ENCODE measurements at regions not wholly inside any gene's neighbourhood (a gene's known extent, or its start where the extent isn't known, plus 50 kb on each side); places are given as distances from the start of the nearest gene placed in this dataset.

DNA sequence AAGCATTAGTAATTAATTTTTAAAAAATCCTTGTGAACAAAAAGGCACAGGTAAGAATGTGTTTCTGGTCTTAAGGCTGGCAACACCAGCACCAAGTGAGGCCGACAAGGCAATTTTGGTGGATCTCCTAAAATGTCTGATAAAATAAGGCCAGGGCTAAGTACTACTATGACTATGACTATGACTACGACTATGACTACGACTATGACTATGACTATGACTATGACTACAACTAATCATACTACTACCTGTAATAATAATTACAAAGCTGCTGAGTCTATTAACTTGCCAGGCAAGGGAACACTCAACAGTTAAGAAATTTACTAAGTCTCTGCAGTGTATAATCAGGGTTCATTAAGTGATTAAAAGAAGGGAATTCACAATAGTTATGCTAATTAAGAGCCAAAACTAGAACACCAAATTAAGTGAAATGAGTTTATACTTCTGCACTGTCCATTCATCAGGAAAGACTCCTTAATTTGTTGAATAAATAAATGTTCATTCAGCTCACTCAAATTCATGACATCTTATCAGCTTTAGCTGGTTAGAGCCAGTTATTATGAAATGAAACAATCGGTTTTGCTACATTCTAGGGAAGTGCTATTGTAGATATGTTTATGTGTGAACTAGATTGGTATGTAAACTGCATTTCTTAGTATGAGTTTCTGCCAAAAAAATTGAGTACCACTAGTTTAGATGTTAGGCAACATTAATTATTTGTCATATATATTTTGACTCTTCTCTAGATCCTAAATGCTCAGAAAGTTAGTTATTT, 1626.2 kb upstream of the PCDH20 start:
- no peak for TF ChIP-seq CTCF (IDR thresholded peaks at IDR 0.05 in 2 of 3, conservative IDR thresholded peaks at IDR 0.05 in 1 of 3; ENCODE audit: control insufficient read depth in 2 of 3, extremely low read depth in 1 of 3, insufficient read depth in 1 of 3, low read depth in 3 of 3, low read length in 3 of 3)
- TF ChIP-seq NFYB (IDR thresholded peaks at IDR 0.05; ENCODE audit: insufficient read depth, low read depth, low read length): no peak
- no peak for TF ChIP-seq PBX3 (IDR thresholded peaks at IDR 0.05; ENCODE audit: insufficient replicate concordance, low read depth, low read length)
- TF ChIP-seq ATF3 (IDR thresholded peaks at IDR 0.05; ENCODE audit: borderline replicate concordance, extremely low read depth, low read depth, low read length): no peak
- no peak for TF ChIP-seq CREB1 (IDR thresholded peaks at IDR 0.05; ENCODE audit: low read depth)
- no peak for TF ChIP-seq ZNF217 (IDR thresholded peaks at IDR 0.05)
- TF ChIP-seq RAD21 (IDR thresholded peaks at IDR 0.05; ENCODE audit: insufficient read depth, low read depth, low read length): no peak
- TF ChIP-seq DPF2 (IDR thresholded peaks at IDR 0.05): no peak
- no peak for TF ChIP-seq ATF2 (IDR thresholded peaks at IDR 0.05; ENCODE audit: low read length)
- TF ChIP-seq FOXK2 (IDR thresholded peaks at IDR 0.05): no peak
- no peak for TF ChIP-seq CREM (IDR thresholded peaks at IDR 0.05; ENCODE audit: low read depth)
- no peak for TF ChIP-seq MYC (IDR thresholded peaks at IDR 0.05; ENCODE audit: insufficient read depth, insufficient read length, insufficient replicate concordance, low read length, severe bottlenecking)
- TF ChIP-seq HDAC6 (IDR thresholded peaks at IDR 0.05; ENCODE audit: unreplicated experiment): no peak
